ENCODE measurements at regions not wholly inside any gene's neighbourhood (a gene's known extent, or its start where the extent isn't known, plus 50 kb on each side); places are given as distances from the start of the nearest gene placed in this dataset.
"Not testable (repeated sequence)": the region's sequence is repeated elsewhere in the genome, so short reads cannot be mapped to it uniquely, and the experiment has no call there.

- TF ChIP-seq EZH2 (IDR thresholded peaks at IDR 0.05); POLR2AphosphoS5 (IDR thresholded peaks at IDR 0.05; ENCODE audit: borderline replicate concordance, low read depth, low read length); FOXP2 (optimal IDR thresholded peaks at IDR 0.05; ENCODE audit: control extremely low read depth, extremely low read length, insufficient read depth): not testable (repeated sequence)
These were observed 804.3 kb downstream of the TTLL7 start for GRCh38 chr1:83194610-83195009.

Measured in SK-N-MC (cell line).